ENCODE measurements at regions not wholly inside any gene's neighbourhood (a gene's known extent, or its start where the extent isn't known, plus 50 kb on each side); places are given as distances from the start of the nearest gene placed in this dataset.

GRCh38 chr12:106004289-106004688 lies 134.5 kb downstream of the NUAK1 start:
- Histone ChIP-seq H3K36me3 (no peaks in the 10 kb centered on the region), H3K27me3 (no peaks in the 10 kb centered on the region), H3K4me1 (peaks cover 0 to 4% (median 0%) of the 10 kb centered on the region in 9 donors), H3K9me3 (no peaks in the 10 kb centered on the region), H3K27ac (no peak overlapping the region), H3K4me3 (no peak overlapping the region)
- no peak for DNase-seq
- TF ChIP-seq CTCF (IDR thresholded peaks at IDR 0.05), result no peak
- ATAC-seq, result no peak
- intact Hi-C loops (cut with DNase I), result no loop called here

- peaks cover 0 to 4% (median 0%) of the 10 kb centered on the region in 9 donors for H3K4me1 ChIP-seq
- H3K9me3 ChIP-seq, result no peaks in the 10 kb centered on the region
- 91 to 92% methylated on average over 4 of the region's 4 CpGs for WGBS, 2 donors
- H3K4me3 ChIP-seq, result no peak overlapping the region
- H3K27ac ChIP-seq, result no peak overlapping the region
- intact Hi-C loops (cut with DNase I), result no loop called here
- no peaks in the 10 kb centered on the region for H3K36me3 ChIP-seq
- DNase-seq (no peak), ATAC-seq (no peak)
- TF ChIP-seq CTCF (IDR thresholded peaks at IDR 0.05), result no peak
- H3K27me3 ChIP-seq, result no peaks in the 10 kb centered on the region
These were observed 132.4 kb downstream of the NUAK1 start for GRCh38 chr12:106006382-106006781.

- Histone ChIP-seq H3K36me3 (no peaks in the 10 kb centered on the region), H3K27ac (no peak overlapping the region), H3K27me3 (no peaks in the 10 kb centered on the region), H3K4me3 (no peak overlapping the region), H3K9me3 (no peaks in the 10 kb centered on the region), H3K4me1 (peaks cover 0 to 4% (median 0%) of the 10 kb centered on the region in 9 donors)
- no peak for TF ChIP-seq CTCF (IDR thresholded peaks at IDR 0.05)
- WGBS, 2 donors, result 70 to 73% methylated on average over 2 of the region's 2 CpGs
- intact Hi-C loops (cut with DNase I), result no loop called here
- no peak for ATAC-seq
- DNase-seq, result no peak
These were observed 131.8 kb downstream of the NUAK1 start for GRCh38 chr12:106006940-106007339.

- Histone ChIP-seq H3K27ac (no peak overlapping the region), H3K9me3 (no peaks in the 10 kb centered on the region), H3K27me3 (no peaks in the 10 kb centered on the region), H3K36me3 (no peaks in the 10 kb centered on the region), H3K4me3 (no peak overlapping the region), H3K4me1 (peaks cover 0 to 12% (median 0%) of the 10 kb centered on the region in 9 donors)
- no peak for ATAC-seq
- no peak for DNase-seq
- intact Hi-C loops (cut with DNase I), result no loop called here
- no peak for TF ChIP-seq CTCF (IDR thresholded peaks at IDR 0.05)
These were observed 128.0 kb downstream of the NUAK1 start for GRCh38 chr12:106010741-106011140.

Measured in heart right ventricle (tissue), 16 donors.